Type B pancreatic cell (in vitro differentiated cells): ENCODE measurements at regions not wholly inside any gene's neighbourhood (a gene's known extent, or its start where the extent isn't known, plus 50 kb on each side); places are given as distances from the start of the nearest gene placed in this dataset.

Experiments
- DNase-seq: peaks from one replicate; pipeline ENCODE4 v3.0.0; 2021; ENCODE audit warnings: mixed read lengths; ENCODE audit not compliant: unreplicated experiment; ENCODE audit errors: extremely low spot score
- H3K27ac Mint-ChIP-seq: 2 replicates; pipeline ENCODE4 v1.8.0; 2021; ENCODE audit warnings: mild to moderate bottlenecking, mixed read lengths
- H3K27me3 Mint-ChIP-seq: 2 replicates; pipeline ENCODE4 v1.8.0; 2021; ENCODE audit warnings: mixed read lengths
- H3K36me3 Mint-ChIP-seq: 2 replicates; pipeline ENCODE4 v1.8.0; 2021; ENCODE audit warnings: mixed read lengths
- H3K4me1 Mint-ChIP-seq: one replicate; pipeline ENCODE4 v1.8.0; 2021; ENCODE audit warnings: mixed read lengths; ENCODE audit not compliant: unreplicated experiment
- H3K4me3 Mint-ChIP-seq: 2 replicates; pipeline ENCODE4 v1.8.0; 2021; ENCODE audit warnings: mild to moderate bottlenecking, mixed read lengths
- H3K9me3 Mint-ChIP-seq: 2 replicates; pipeline ENCODE4 v1.8.0; 2021; ENCODE audit warnings: mixed read lengths
- CTCF ChIP-seq: fragments of 200-600 bp; sonication (generic); conservative IDR thresholded peaks from 2 replicates; pipeline ENCODE4 v1.5.0; 2021; ENCODE audit warnings: antibody characterized with exemption, mild to moderate bottlenecking

- Mint-ChIP-seq H3K27me3 (no peaks in the 10 kb centered on the region), H3K4me1 (peaks cover 7% of the 10 kb centered on the region), H3K9me3 (peaks cover 6% of the 10 kb centered on the region), H3K4me3 (no peak overlapping the region), H3K36me3 (no peaks in the 10 kb centered on the region), H3K27ac (no peak overlapping the region)
- no peak for DNase-seq
- no peak for TF ChIP-seq CTCF
Observed at GRCh38 chr6:96301781-96302180, 219.8 kb upstream of the UFL1 start.

- TF ChIP-seq CTCF = no peak
- no peak for DNase-seq
- peaks cover 7% of the 10 kb centered on the region for H3K4me1 Mint-ChIP-seq
- H3K9me3 Mint-ChIP-seq = peaks cover 6% of the 10 kb centered on the region
- H3K27me3 Mint-ChIP-seq = no peaks in the 10 kb centered on the region
- H3K36me3 Mint-ChIP-seq = no peaks in the 10 kb centered on the region
- H3K27ac Mint-ChIP-seq = no peak overlapping the region
- H3K4me3 Mint-ChIP-seq = no peak overlapping the region
Observed at GRCh38 chr6:96302991-96303390, 218.6 kb upstream of the UFL1 start.

GRCh38 chr6:96304997-96305396 lies 216.6 kb upstream of the UFL1 start:
- DNase-seq = no peak
- H3K4me3 Mint-ChIP-seq = no peak overlapping the region
- H3K9me3 Mint-ChIP-seq = peaks cover 6% of the 10 kb centered on the region
- no peak overlapping the region for H3K27ac Mint-ChIP-seq
- no peaks in the 10 kb centered on the region for H3K36me3 Mint-ChIP-seq
- no peaks in the 10 kb centered on the region for H3K27me3 Mint-ChIP-seq
- H3K4me1 Mint-ChIP-seq = peaks cover 7% of the 10 kb centered on the region
- TF ChIP-seq CTCF = no peak

GRCh38 chr6:96330884-96331283 lies 190.7 kb upstream of the UFL1 start:
- H3K36me3 Mint-ChIP-seq = no peaks in the 10 kb centered on the region
- H3K4me3 Mint-ChIP-seq = no peak overlapping the region
- H3K9me3 Mint-ChIP-seq = no peaks in the 10 kb centered on the region
- H3K27ac Mint-ChIP-seq = no peak overlapping the region
- no peak for DNase-seq
- TF ChIP-seq CTCF = no peak
- no peaks in the 10 kb centered on the region for H3K4me1 Mint-ChIP-seq
- H3K27me3 Mint-ChIP-seq = no peaks in the 10 kb centered on the region

- no peaks in the 10 kb centered on the region for H3K27me3 Mint-ChIP-seq
- H3K4me3 Mint-ChIP-seq = no peak overlapping the region
- no peak overlapping the region for H3K27ac Mint-ChIP-seq
- H3K36me3 Mint-ChIP-seq = no peaks in the 10 kb centered on the region
- no peak for DNase-seq
- TF ChIP-seq CTCF = no peak
- H3K9me3 Mint-ChIP-seq = peaks cover 12% of the 10 kb centered on the region
- no peaks in the 10 kb centered on the region for H3K4me1 Mint-ChIP-seq
Observed at GRCh38 chr6:96340164-96340563, 181.4 kb upstream of the UFL1 start.

- Mint-ChIP-seq H3K4me1 (no peaks in the 10 kb centered on the region), H3K27ac (no peak overlapping the region), H3K36me3 (no peaks in the 10 kb centered on the region), H3K27me3 (no peaks in the 10 kb centered on the region), H3K4me3 (no peak overlapping the region), H3K9me3 (peaks cover 12% of the 10 kb centered on the region)
- no peak for TF ChIP-seq CTCF
- no peak for DNase-seq
Observed at GRCh38 chr6:96345501-96345900, 176.1 kb upstream of the UFL1 start.
